GM12865 (cell line): ENCODE measurements at regions not wholly inside any gene's neighbourhood (a gene's known extent, or its start where the extent isn't known, plus 50 kb on each side); places are given as distances from the start of the nearest gene placed in this dataset.

Experiments
- DNase-seq: peaks from one replicate; pipeline ENCODE4 v3.0.0; 2010; ENCODE audit warnings: low read depth
- H3K4me3 ChIP-seq: 2 replicates; pipeline ENCODE4 v1.5.1; 2011; ENCODE audit warnings: mild to moderate bottlenecking, low read depth, low read length, control low read depth
- TF ChIP-seq, protein P1 (sequence below): IDR thresholded peaks from 2 replicates; pipeline ENCODE4 v1.5.1; 2011; ENCODE audit warnings: low read length, control low read depth, low read depth, inconsistent platforms; ENCODE audit not compliant: insufficient read depth; ENCODE audit errors: missing control alignments

DNA sequence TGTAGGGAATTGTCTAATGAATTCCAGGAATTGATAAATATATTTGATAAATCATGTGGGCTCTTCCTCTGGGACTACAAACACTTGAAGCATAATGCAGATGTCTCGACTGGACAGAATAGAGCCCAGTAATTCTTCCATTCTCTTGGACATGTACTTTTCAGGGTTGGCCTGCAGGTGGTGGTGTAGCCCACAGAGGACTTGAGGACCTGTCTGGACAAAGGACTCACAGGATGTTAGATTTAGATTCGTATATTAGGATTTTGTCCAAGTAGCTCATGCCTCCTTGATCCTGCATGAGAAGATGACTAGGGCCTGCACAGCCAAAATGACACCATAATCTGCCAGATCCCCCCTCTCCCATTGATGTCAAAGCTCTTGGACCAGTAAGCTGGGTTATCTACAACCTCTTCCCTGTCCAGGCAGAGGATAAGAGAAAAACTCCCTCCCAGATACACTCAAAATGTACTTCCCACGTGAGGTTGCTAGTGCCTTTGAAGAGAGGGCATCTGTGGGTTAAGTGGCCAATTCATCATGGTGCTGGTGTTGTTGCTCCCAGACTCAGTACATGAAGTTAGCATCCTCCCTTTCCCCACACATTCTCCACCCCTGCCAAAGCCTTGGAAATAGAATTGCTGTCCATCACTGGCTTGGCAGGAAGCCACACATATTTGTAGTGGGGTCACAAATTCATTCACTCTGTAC, 88.6 kb upstream of the ZNF280D start:
- no peak overlapping the region for H3K4me3 ChIP-seq
- DNase-seq: peak; percentile 79
- TF ChIP-seq, protein P1, sequence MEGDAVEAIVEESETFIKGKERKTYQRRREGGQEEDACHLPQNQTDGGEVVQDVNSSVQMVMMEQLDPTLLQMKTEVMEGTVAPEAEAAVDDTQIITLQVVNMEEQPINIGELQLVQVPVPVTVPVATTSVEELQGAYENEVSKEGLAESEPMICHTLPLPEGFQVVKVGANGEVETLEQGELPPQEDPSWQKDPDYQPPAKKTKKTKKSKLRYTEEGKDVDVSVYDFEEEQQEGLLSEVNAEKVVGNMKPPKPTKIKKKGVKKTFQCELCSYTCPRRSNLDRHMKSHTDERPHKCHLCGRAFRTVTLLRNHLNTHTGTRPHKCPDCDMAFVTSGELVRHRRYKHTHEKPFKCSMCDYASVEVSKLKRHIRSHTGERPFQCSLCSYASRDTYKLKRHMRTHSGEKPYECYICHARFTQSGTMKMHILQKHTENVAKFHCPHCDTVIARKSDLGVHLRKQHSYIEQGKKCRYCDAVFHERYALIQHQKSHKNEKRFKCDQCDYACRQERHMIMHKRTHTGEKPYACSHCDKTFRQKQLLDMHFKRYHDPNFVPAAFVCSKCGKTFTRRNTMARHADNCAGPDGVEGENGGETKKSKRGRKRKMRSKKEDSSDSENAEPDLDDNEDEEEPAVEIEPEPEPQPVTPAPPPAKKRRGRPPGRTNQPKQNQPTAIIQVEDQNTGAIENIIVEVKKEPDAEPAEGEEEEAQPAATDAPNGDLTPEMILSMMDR: peak; percentile 73

DNA sequence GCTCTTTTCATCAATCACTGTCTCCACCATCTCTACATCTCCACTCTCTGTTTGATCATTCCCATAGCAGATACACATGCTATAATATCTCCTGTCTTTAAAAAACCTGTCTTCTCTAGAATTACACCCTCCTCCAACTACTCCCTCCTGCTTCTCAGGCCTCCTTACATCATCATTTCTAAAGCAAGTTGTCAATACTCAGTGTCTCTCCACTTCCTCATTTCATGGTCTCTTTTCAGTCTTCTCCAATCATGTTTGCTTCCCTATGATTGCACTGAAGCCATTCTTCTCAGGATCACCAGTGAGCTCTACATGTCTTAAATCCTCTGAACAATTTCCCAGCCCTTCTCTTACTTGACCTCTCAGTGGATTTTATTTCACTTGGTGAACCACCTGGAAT, 87.0 kb upstream of the ZNF280D start:
- H3K4me3 ChIP-seq: no peak overlapping the region
- TF ChIP-seq, protein P1: no peak
- DNase-seq: no peak

DNA sequence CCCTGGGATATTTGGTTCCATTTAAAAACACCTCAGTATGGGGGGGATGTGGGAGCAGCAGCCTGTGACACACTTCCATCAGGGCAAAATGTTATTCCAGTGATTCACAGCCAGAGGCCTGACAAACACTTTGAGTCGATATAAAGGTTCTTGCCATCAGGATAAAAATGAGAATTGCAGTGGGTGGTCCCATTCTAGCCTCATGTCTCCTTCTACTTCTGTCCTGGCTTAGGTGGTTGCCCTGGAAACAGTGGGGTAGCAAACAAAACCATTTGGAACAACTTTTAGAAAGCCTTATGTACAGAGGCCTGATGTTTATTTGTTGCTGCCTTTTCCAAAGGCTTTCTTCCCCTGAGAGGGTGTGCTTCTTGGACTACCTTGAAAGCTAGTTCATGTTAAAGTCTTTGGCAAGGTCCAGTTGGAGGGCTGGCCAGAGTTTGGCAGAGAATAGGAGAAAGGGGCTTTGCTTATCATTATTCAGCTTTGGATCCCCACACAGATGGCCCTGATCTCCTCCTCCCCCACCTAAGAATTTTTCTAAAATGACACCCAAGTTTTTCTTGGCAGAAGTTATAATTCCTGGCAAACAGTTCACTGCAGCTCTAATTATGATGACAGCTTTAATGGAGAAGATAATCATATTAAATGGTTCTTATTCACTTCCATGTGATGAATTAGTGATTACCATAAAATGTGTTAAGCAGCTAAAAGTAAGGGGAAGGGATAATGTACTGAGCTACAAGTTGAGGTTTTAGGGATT, 84.2 kb upstream of the ZNF280D start:
- H3K4me3 ChIP-seq: no peak overlapping the region
- no peak for DNase-seq
- TF ChIP-seq, protein P1: no peak

DNA sequence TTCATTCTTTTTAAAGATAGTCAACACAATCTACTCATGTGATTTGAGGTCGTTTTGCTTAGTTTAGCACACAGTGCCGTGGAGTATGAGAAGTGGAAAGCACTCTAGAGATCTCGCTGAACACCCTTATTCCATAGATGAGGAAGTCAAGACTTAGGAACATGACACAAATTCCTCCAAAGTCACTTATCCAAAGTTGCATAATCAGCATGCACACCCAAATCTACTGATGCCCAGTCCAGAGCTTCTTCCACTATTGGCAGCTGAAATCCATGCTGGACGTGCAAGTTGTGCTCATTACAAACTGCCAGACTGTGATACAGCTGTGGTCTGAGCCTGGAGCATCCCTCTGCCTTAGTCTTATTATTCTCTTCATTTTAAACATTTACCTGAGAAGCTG, 83.5 kb upstream of the ZNF280D start:
- TF ChIP-seq, protein P1: no peak
- no peak overlapping the region for H3K4me3 ChIP-seq
- no peak for DNase-seq

DNA sequence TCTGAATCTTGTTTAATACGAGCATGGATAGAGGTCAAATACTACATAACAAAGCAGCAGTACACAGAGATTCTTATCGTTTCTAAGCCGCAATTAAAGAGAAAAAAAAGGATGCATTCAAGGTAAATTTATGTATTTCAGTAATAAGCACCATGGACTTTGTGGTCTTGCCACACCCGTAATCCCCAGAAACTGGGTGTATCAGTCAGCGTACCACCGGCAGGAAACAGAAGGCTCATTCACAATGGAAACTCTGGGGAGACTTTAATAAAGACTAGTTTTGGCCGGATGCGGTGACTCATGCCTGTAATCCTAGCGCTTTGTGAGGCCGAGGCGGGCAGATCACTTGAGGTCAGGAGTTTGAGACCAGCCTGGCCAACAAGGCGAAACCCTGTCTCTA, 81.9 kb upstream of the ZNF280D start:
- no peak overlapping the region for H3K4me3 ChIP-seq
- TF ChIP-seq, protein P1: no peak
- DNase-seq: no peak

DNA sequence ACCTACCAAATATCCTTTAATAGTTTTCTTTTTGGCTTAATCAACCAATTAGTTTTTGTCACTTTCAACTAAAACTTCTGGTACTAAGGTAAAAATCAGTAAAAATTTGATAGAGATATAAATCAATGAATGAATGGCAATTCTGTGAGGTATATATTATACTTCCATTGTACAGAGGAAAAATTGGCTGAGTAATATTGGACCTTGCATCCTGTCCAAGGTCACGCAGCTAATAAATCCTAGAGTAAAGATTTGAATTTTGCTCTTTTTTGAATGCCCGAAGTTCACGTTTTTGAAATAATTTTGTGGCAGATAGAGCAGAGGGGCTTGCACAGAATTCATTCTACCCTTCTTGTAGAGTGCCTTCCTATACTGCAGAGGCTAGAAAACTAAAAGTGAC, 81.1 kb upstream of the ZNF280D start:
- TF ChIP-seq, protein P1: no peak
- DNase-seq: no peak
- no peak overlapping the region for H3K4me3 ChIP-seq

DNA sequence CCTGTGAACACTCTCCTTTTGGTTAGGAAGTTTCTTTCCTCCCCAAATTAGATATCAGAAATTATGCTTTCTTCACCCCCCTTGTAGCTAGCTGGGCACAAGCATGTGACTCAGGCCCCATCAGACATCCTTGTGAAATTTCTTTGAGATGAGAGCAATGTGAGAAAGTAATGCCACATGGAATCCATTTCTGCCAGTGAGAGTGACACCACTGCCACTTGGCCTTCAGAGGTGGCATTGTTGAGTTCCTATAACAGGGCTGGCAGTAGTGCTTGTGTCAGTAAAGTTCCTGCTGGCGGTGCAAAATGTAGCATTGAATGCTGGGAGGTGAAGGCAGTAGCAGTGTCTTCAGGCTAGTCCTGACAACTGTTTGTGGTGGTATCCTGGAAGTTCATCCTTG, 80.7 kb upstream of the ZNF280D start:
- TF ChIP-seq, protein P1: no peak
- no peak for DNase-seq
- H3K4me3 ChIP-seq: no peak overlapping the region
